Epithelial cell of esophagus (primary cell): ENCODE measurements at regions not wholly inside any gene's neighbourhood (a gene's known extent, or its start where the extent isn't known, plus 50 kb on each side); places are given as distances from the start of the nearest gene placed in this dataset.
"Not testable (repeated sequence)": the region's sequence is repeated elsewhere in the genome, so short reads cannot be mapped to it uniquely, and the experiment has no call there.

Experiments used
- DNase-seq: peaks from one replicate; pipeline ENCODE4 v3.0.0; 2010; ENCODE audit warnings: low read depth
- H3K4me3 ChIP-seq: 2 replicates; pipeline ENCODE4 v1.5.1; 2011; ENCODE audit warnings: mild to moderate bottlenecking, low read length, control low read depth
- TF ChIP-seq, protein P1 (sequence below): IDR thresholded peaks from 2 replicates; pipeline ENCODE4 v1.5.1; 2011; ENCODE audit warnings: low read depth, mild to moderate bottlenecking, low read length, control low read depth, inconsistent platforms; ENCODE audit not compliant: insufficient read depth; ENCODE audit errors: missing control alignments

DNA sequence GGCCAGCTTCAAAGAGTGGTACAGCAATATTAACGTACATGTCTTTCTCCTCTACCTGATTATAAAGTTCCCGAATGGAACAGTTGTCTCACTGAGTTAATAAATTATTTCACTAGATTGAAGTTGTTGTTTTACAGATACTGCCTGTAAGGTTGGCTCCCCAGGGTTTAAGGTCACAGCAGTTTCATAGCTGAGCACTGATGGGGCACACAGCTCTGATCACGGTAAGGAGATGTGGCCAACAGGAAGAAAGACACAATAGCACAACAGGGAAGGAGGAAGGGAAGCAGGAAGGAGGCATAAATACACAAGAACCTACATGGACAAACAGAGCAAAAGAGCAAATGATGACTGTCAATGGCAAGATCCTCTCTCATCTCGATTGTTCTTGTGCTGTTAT is 215.6 kb downstream of the WNT5A start:
- H3K4me3 ChIP-seq, result no peak overlapping the region
- TF ChIP-seq, protein P1, sequence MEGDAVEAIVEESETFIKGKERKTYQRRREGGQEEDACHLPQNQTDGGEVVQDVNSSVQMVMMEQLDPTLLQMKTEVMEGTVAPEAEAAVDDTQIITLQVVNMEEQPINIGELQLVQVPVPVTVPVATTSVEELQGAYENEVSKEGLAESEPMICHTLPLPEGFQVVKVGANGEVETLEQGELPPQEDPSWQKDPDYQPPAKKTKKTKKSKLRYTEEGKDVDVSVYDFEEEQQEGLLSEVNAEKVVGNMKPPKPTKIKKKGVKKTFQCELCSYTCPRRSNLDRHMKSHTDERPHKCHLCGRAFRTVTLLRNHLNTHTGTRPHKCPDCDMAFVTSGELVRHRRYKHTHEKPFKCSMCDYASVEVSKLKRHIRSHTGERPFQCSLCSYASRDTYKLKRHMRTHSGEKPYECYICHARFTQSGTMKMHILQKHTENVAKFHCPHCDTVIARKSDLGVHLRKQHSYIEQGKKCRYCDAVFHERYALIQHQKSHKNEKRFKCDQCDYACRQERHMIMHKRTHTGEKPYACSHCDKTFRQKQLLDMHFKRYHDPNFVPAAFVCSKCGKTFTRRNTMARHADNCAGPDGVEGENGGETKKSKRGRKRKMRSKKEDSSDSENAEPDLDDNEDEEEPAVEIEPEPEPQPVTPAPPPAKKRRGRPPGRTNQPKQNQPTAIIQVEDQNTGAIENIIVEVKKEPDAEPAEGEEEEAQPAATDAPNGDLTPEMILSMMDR, result no peak
- DNase-seq, result no peak

- H3K4me3 ChIP-seq, result no peak overlapping the region
- DNase-seq, result no peak
- TF ChIP-seq, protein P1, result no peak
These were observed 216.1 kb downstream of the WNT5A start for GRCh38 chr3:55270976-55271375.

DNA sequence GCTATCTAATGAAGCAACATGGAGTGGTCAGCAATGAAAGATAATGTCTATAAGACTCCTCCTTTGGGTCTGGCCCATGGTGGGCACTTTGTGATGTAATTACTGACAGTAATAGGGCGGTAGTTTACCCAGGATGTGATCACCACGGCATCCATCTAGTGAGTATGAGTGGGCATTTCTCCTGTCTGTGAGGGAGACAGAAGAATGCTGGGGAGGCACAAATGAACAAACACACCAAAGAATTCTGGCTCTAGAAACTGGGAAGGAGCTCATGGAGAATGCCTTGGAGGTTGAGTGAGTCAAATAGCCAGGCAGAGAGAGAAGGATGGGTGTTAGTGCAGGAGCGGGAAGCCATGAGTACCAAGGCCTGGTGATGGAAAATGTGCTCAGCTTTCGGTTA is 217.5 kb downstream of the WNT5A start:
- TF ChIP-seq, protein P1, result no peak
- H3K4me3 ChIP-seq, result no peak overlapping the region
- no peak for DNase-seq

DNA sequence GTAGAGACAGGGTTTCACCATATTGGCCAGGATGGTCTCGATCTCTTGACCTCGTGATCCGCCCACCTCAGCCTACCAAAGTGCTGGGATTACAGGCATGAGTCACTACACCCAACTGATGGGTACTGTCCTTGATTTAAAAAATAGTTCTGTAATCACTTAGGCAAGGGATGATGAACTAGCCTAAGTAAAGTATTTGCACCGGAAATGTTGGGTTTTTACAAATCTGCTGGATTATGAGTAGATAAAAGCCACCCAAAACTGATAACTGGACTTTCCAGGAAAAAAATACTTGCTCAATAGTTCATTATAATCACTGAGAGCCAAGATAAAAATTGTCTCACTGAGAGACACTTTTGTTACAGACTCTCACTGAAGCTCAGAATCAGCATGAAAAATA is 218.0 kb downstream of the WNT5A start:
- DNase-seq, result no peak
- TF ChIP-seq, protein P1, result no peak
- no peak overlapping the region for H3K4me3 ChIP-seq

GRCh38 chr3:55267206-55267930 is 219.7 kb downstream of the WNT5A start:
- DNase-seq, result no peak
- no peak overlapping the region for H3K4me3 ChIP-seq
- TF ChIP-seq, protein P1, result no peak

GRCh38 chr3:55264919-55265318 is 222.2 kb downstream of the WNT5A start:
- TF ChIP-seq, protein P1, result no peak
- DNase-seq, result no peak
- H3K4me3 ChIP-seq, result no peak overlapping the region

GRCh38 chr3:55252921-55253320 is 234.2 kb downstream of the WNT5A start:
- TF ChIP-seq, protein P1, result no peak
- H3K4me3 ChIP-seq, result no peak overlapping the region
- no peak for DNase-seq

- H3K4me3 ChIP-seq, DNase-seq: not testable (repeated sequence)
These were observed 237.9 kb downstream of the WNT5A start for GRCh38 chr3:55249156-55249555.
